ENCODE measurements at regions not wholly inside any gene's neighbourhood (a gene's known extent, or its start where the extent isn't known, plus 50 kb on each side); places are given as distances from the start of the nearest gene placed in this dataset.
"Not testable (repeated sequence)": the region's sequence is repeated elsewhere in the genome, so short reads cannot be mapped to it uniquely, and the experiment has no call there.

- no peak for DNase-seq (ENCODE audit: low read depth in 2 of 2)
These were observed 351.4 kb downstream of the OXSM start for GRCh38 chr3:26141296-26141695.

DNA sequence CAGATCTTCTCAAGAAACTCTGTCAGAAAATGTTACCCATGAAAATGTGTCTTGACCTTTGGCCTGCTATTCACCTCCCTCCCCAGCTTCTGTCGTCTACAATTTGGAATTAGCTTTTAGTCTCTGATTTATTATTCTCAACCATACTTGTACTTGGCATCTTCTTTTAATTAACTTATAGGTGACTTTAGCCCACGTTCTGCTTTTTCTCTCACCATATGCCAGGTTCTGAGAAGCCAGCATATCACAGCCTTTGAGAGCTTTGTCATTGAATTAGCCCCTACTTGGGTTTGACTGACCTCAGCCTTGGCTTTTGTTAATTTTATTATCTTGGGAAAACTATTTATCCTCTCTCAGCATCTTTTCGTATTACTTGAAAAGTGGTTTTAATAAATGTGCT is 355.9 kb downstream of the OXSM start:
- DNase-seq (ENCODE audit: low read depth in 2 of 2): no peak

DNA sequence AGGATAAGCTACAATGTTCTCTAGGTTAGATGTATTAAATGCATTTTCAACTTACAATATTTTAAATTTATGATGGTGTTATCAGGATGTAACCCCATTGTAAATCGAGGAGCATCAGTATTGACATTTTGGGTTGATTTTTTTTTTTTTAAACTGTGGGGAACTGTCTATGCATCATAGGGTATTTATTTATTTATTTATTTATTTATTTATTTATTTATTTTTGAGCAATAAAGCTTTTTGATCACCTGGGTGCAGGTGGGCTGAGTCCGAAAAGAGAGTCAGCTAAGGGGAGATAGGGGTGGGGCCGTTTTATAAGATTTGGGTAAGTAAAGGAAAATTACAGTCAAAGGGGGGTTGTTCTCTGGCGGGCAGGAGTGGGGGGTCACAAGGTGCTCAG is 367.5 kb downstream of the OXSM start:
- DNase-seq (ENCODE audit: low read depth in 2 of 2): not testable (repeated sequence)

DNA sequence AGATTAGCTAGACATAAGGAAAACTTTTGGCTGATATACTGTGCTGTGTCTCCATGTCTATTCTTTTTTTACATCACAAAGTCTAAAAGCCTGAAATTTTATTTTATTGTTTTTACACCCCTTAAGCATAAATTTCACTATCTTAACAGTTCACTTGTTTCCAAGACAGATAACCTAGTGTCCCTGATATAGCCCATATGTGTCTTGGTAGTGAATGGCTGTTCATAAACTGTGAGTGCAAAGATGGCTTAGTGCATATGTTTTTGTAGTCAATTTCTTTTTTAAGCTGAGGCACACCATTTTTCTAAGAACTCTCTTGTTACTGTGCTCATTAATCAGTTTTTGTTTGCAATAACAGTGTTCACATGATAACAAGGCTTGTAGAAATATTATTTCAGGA is 381.1 kb downstream of the OXSM start:
- DNase-seq (ENCODE audit: low read depth in 2 of 2): no peak

DNA sequence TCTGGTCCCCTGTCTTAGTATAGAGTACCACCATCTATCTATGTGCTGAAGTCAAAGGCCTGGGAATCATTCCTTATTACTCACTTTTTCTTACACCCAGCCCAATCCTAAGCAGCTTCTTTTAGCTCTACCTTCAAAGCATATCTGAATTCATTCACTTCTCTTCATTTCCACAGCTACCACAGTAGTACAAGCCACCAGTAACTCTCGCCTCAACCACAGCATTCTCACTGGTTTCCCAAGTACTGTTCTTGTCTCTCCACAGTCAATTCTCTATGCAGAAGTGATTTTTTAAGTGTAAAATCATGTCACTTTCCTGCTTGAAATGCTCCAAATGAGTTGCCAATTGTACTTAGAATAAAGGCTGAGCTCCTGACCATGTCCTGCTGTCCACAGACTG is 401.7 kb downstream of the OXSM start:
- DNase-seq (ENCODE audit: low read depth in 2 of 2): no peak

- no peak for DNase-seq (ENCODE audit: low read depth in 2 of 2)
These were observed 403.7 kb downstream of the OXSM start for GRCh38 chr3:26193558-26193957.

- no peak for DNase-seq (ENCODE audit: low read depth in 2 of 2)
These were observed 406.9 kb downstream of the OXSM start for GRCh38 chr3:26196781-26197180.

DNA sequence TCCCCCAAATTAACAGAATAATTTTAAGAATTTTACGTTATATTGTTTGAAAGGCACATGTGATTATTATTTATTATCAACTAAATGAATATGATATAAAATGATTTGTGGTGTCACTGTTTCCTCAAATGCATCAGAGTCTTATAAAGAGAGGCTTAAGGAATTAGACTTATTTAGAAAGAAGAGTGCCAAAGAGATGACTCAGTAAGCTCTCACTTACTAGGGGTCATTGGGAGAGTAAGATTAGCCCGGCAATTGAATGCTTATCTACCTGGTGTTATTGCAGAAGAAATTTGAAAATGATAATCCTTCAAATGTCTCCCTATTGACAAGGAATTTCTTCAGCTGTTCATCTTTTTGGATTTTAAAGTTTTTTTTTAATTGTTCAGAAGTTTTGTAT is 408.7 kb downstream of the OXSM start:
- no peak for DNase-seq (ENCODE audit: low read depth in 2 of 2)

DNA sequence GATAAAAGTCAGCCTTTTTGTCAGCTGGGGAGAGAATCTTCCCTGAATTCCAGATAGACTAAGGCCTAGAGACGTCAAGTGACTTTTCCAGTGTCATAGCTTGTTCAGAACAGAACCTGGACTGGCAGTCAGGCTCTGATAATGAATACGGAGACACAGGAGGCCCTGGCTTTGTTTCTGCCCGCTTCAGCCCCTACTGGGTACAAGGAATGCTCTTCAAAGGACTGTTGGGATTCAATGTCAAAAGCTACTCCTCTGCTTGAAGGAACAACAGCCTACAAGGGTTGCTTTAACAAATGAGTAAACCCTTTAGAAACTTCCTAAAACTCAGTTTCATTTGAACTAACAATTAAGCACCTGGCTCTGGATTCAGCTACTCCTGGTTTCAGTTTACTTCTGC is 412.3 kb downstream of the OXSM start:
- no peak for DNase-seq (ENCODE audit: low read depth in 2 of 2)

GRCh38 chr3:26205475-26205874 is 415.6 kb downstream of the OXSM start:
- DNase-seq (ENCODE audit: low read depth in 2 of 2): no peak

GRCh38 chr3:26208201-26208600 is 414.4 kb upstream of the LRRC3B start:
- DNase-seq (ENCODE audit: low read depth in 2 of 2): no peak

GRCh38 chr3:26229801-26230200 is 392.8 kb upstream of the LRRC3B start:
- no peak for DNase-seq (ENCODE audit: low read depth in 2 of 2)

GRCh38 chr3:26233374-26233773 is 389.2 kb upstream of the LRRC3B start:
- DNase-seq (ENCODE audit: low read depth in 2 of 2): no peak

GRCh38 chr3:26236531-26236930 is 386.0 kb upstream of the LRRC3B start:
- DNase-seq (ENCODE audit: low read depth in 2 of 2): no peak

GRCh38 chr3:26237036-26237682 is 385.4 kb upstream of the LRRC3B start:
- no peak for DNase-seq (ENCODE audit: low read depth in 2 of 2)

- DNase-seq (ENCODE audit: low read depth in 2 of 2): not testable (repeated sequence)
These were observed 378.0 kb upstream of the LRRC3B start for GRCh38 chr3:26244586-26244985.

- no peak for DNase-seq (ENCODE audit: low read depth in 2 of 2)
These were observed 377.3 kb upstream of the LRRC3B start for GRCh38 chr3:26245236-26245635.

DNA sequence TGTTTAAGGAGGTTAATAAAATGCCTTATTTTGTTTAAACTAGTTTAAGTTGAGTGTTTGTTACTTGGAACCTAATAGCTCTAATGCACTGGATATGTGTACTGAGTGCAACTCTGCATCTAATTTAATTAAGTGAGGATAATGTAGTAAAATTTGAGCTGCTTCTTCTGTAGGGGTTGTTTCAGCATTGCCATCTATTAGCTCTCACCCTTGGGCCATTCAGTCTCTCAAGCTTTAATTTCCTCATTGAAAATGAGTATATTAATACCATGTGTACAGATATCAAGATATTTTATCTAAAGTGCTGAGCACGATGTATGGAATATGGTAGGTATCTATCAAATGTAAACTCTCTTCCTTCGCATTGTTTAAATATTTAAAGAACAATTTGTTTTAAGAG is 375.7 kb upstream of the LRRC3B start:
- no peak for DNase-seq (ENCODE audit: low read depth in 2 of 2)

DNA sequence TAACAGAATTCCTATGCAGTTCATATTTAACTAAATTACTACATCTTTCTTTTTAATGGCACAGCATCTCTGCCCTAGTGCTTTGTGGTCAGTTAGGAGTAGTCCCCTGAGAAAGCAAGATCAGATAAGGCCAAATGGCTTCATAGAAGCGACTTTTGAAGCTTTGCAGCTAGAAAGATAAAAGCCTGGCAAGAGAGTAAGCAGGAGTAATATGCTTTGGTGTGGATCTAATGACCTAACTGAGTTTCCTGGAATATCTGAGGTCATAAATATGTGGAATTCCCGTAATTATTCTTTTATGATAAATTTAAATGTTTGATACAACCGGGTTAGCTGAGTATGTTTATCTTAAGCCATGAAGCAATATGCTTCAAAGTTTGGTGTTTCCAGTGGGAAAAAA is 374.9 kb upstream of the LRRC3B start:
- no peak for DNase-seq (ENCODE audit: low read depth in 2 of 2)

- no peak for DNase-seq (ENCODE audit: low read depth in 2 of 2)
These were observed 370.6 kb upstream of the LRRC3B start for GRCh38 chr3:26252001-26252400.

GRCh38 chr3:26256224-26256623 is 366.3 kb upstream of the LRRC3B start:
- DNase-seq (ENCODE audit: low read depth in 2 of 2): no peak

DNA sequence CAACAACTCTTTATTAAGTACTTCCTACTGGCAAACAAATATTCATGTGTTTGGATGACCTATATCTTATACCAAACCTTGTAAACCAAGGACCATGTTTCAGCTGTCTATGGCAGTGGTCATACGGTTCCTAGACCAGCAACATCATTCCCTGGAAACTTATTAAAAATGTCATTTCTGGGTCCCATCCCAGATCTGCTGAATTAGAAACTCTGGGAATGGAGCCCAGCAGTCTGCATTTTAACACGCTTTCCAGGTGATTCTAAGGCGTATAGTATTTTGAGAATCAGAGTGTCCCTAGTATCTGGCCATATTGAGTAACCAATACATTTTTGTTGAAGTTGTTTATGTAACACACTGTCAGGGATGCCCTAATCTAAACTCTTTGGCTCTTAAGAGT is 363.4 kb upstream of the LRRC3B start:
- DNase-seq (ENCODE audit: low read depth in 2 of 2): no peak

DNA sequence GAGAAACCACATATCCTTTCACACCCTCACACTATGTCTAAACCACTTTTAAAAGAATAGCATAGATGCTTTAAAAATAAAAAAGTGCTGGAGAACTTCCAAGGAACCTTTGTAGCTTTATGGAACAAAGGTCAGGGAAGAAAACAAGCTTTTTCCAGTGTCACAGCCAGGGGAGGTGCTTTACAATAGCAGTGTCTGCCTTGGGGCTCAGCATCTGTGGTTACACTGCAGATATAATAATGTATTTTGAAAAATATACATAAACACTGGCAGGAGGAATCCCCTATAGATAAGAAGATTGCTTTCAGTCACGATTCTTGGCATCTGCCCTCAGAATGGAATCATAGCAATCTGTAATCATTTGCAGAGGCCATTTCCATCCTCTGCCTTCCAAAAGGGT is 362.4 kb upstream of the LRRC3B start:
- no peak for DNase-seq (ENCODE audit: low read depth in 2 of 2)

DNA sequence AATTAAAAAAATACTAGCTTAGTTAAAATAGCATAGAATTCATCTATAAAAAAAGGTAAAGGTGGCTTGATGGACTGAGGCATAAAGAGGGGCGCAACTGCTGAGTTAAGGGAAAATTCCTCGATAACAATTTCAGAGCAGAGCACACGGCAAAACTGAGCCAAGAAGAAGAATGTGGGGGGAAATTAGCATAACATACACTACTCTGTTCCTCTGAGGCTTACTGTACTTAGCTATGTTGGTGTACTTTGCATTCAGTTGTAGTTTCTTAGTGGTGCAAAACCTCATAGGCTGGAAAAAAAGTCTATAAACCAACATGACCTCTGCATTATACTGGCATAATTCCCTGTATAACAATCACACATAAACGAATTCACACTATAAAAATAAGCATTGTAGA is 357.9 kb upstream of the LRRC3B start:
- DNase-seq (ENCODE audit: low read depth in 2 of 2): no peak

Data from stimulated activated CD4-positive, alpha-beta T cell treated with anti-CD3 and anti-CD28 coated beads, Interleukin-12 subunit alpha, Interleukin-12 subunit beta, amount 100 ng/mL, for 24 hours (primary cell).